Heart right ventricle (tissue), 16 donors: ENCODE measurements at regions not wholly inside any gene's neighbourhood (a gene's known extent, or its start where the extent isn't known, plus 50 kb on each side); places are given as distances from the start of the nearest gene placed in this dataset.

Experiments
- ATAC-seq, 8 donors: fragments of 200-7000 bp; cut with Tn5 transposase; one replicate each; pipeline ENCODE4 v1.9.1; 2020; ENCODE audit warnings: mild to moderate bottlenecking in 8 of 8, moderate library complexity in 8 of 8, moderate number of reproducible peaks in 1 of 8
- DNase-seq, 2 donors: peaks; one replicate each; pipeline ENCODE4 v3.0.0-alpha.2; 2020
- H3K27ac ChIP-seq, 10 donors: fragments of 200-600 bp; sonication (generic) in 2 of 10; one replicate each; pipeline versions ENCODE4 v1.5.0 to v1.8.0; 2020 to 2022; ENCODE audit warnings: mild to moderate bottlenecking in 3 of 10
- H3K27me3 ChIP-seq, 7 donors: fragments of 200-600 bp; one replicate each; pipeline ENCODE4 v1.8.0; 2021 to 2022; ENCODE audit warnings: mild to moderate bottlenecking in 2 of 7
- H3K36me3 ChIP-seq, 9 donors: fragments of 200-600 bp; sonication (generic) in 1 of 9; one replicate each; pipeline versions ENCODE4 v1.5.0 to v1.8.0; 2020 to 2022; ENCODE audit warnings: mild to moderate bottlenecking in 2 of 9
- H3K4me1 ChIP-seq, 9 donors: fragments of 200-600 bp; sonication (generic) in 1 of 9; one replicate each; pipeline versions ENCODE4 v1.5.0 to v1.8.0; 2020 to 2022; ENCODE audit warnings: mild to moderate bottlenecking in 4 of 9
- H3K4me3 ChIP-seq, 10 donors: fragments of 200-600 bp; sonication (generic) in 2 of 10; one replicate each; pipeline versions ENCODE4 v1.5.0 to v1.8.0; 2020 to 2022; ENCODE audit warnings: mild to moderate bottlenecking in 7 of 10, moderate library complexity in 2 of 10
- H3K9me3 ChIP-seq, 11 donors: fragments of 200-600 bp in 10 of 11; sonication (generic) in 2 of 11; one replicate each; pipeline versions ENCODE4 v1.5.0 to v1.8.0; 2013 to 2022; ENCODE audit warnings: mild to moderate bottlenecking in 2 of 11, control low read depth in 1 of 11, moderate library complexity in 1 of 11
- CTCF ChIP-seq, 9 donors: fragments of 200-600 bp; sonication (generic) in 2 of 9; IDR thresholded peaks; one replicate each; pipeline versions ENCODE4 v1.5.0 to v1.8.0; 2021 to 2022; ENCODE audit warnings: antibody characterized with exemption in 9 of 9, mild to moderate bottlenecking in 5 of 9, moderate library complexity in 1 of 9
- WGBS, 2 donors: extraction: QIAGEN DNeasy Blood & Tissue Kit; methylation state at CpG; one replicate each; pipeline ENCODE4 v1.1.7; 2013; ENCODE audit warnings: inconsistent platforms in 1 of 2; 5-methylcytosine and 5-hydroxymethylcytosine counted together
- intact Hi-C, 10 donors: fragments of 100-400 bp; cut with DNase I; formaldehyde crosslinking; loops; one replicate each; pipeline versions ENCODE4 v1.11.1 to v1.14.2; 2022
- donor health status: Arrhythmogenic right ventricular cardiomyopathy.
- donor health status: ischemic (EF 13 %, LVEDD 7.1; RV severe dilation, severe dysfunction).
- donor health status: healthy with polysubstance abuse.
- donor health status: DM: no; HTN: yes; CAD: no.
- donor health status: DM: no; HTN: no; CAD: no.
- donor health status: ischemic (EF 25% LVEDD 6.9; RV normal size, moderate dysfunction).
- donor health status: ischemic (EF 25% LVEDD 5.7; RV mildly dilated, moderate dysfunction).
- donor health status: healthy.
- donor health status: DM: yes; HTN: yes; CAD: no.
- donor health status: Ischemic cardiomyopathy.
- donor health status: ischemic (EF 35%, LVEDD 5.7; RV mildly dilated, moderate dysfunction).
- donor health status: nonischemic (EF 11% LVEDD 7.7; RV severe dilation, severe dysfunction).
- donor health status: DM: yes; HTN: yes; CAD: no.
- donor health status: PGD.
- donor health status: ischemic (EF 29% LVEDD 5.4; RV normal size, mild dysfunction).
- donor health status: nonischemic (EF 23%, LVEDD 6.1; RV moderate dilation, normal function).

DNA sequence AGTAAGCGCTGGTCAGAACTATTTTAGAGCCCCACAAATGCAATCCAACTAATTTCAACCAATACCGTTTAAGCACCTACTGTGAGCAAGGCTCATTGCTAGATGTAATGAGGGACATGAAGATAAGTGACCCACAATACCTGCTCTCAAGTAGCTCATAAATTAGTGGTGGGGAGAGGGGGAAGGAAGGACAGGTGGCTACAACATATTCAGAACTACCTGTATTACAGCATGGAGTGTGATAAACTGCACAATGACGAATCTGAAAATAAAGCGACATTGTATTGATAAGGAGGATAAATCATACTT, 311.6 kb upstream of the DIAPH2 start:
- H3K27ac ChIP-seq: no peak overlapping the region
- no peak for TF ChIP-seq CTCF (IDR thresholded peaks at IDR 0.05)
- intact Hi-C loops: loop anchor here in 1 of 10 donors (10.0 kb wide), 1 partner anchor 312 kb away; the partner anchor contains the start of gene DIAPH2
- H3K9me3 ChIP-seq: no peaks in the 10 kb centered on the region
- no peak overlapping the region for H3K4me3 ChIP-seq
- H3K27me3 ChIP-seq: peaks cover 0 to 3% (median 0%) of the 10 kb centered on the region in 7 donors
- 44 to 45% methylated on average over 4 of the region's 4 CpGs for WGBS, 2 donors
- ATAC-seq (no peak), DNase-seq (no peak)
- no peaks in the 10 kb centered on the region for H3K4me1 ChIP-seq
- H3K36me3 ChIP-seq: no peaks in the 10 kb centered on the region

DNA sequence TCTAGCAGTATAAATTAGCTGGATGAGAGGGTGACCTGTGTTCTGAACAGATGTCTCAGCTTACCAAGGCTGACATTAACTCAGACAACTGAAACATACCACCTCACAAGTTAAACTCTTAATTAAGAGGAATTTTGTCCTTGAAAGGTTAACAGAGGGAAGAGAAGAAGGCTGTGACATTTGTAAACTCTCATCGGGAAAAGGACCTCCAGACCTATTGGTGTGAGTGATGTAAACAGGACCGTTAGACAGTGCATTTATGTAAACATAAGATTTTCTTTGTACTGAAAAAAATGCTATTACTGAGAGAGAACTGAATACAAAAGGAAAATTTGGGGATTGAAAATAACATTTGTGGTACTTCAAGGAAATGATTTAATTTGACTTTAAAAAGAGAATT, 308.4 kb upstream of the DIAPH2 start:
- no peak overlapping the region for H3K27ac ChIP-seq
- 42 to 49% methylated on average over 2 of the region's 2 CpGs for WGBS, 2 donors

GRCh38 chrX:96379951-96380350, 304.7 kb upstream of the DIAPH2 start:
- H3K4me1 ChIP-seq: no peaks in the 10 kb centered on the region
- H3K36me3 ChIP-seq: no peaks in the 10 kb centered on the region
- ATAC-seq (no peak), DNase-seq (no peak)
- no peak overlapping the region for H3K27ac ChIP-seq
- 36 to 38% methylated on average over 1 of the region's 1 CpG for WGBS, 2 donors
- no peak overlapping the region for H3K4me3 ChIP-seq
- H3K27me3 ChIP-seq: no peaks in the 10 kb centered on the region
- no peak for TF ChIP-seq CTCF (IDR thresholded peaks at IDR 0.05)
- intact Hi-C loops: loop anchor here in 1 of 10 donors (10.0 kb wide), 1 partner anchor 305 kb away; the partner anchor contains the start of gene DIAPH2
- H3K9me3 ChIP-seq: no peaks in the 10 kb centered on the region

More for the DNA sequence above, 308.4 kb upstream of the DIAPH2 start:
- H3K4me3 ChIP-seq: no peak overlapping the region
- intact Hi-C loops: loop anchor here in 1 of 10 donors (10.0 kb wide), 1 partner anchor 309 kb away; the partner anchor contains the start of gene DIAPH2
- H3K36me3 ChIP-seq: no peaks in the 10 kb centered on the region
- no peaks in the 10 kb centered on the region for H3K4me1 ChIP-seq
- DNase-seq (no peak), ATAC-seq (no peak)
- no peaks in the 10 kb centered on the region for H3K9me3 ChIP-seq
- H3K27me3 ChIP-seq: no peaks in the 10 kb centered on the region
- no peak for TF ChIP-seq CTCF (IDR thresholded peaks at IDR 0.05)

GRCh38 chrX:96382018-96382417, 302.6 kb upstream of the DIAPH2 start:
- DNase-seq: no peak
- H3K36me3 ChIP-seq: no peaks in the 10 kb centered on the region
- H3K4me3 ChIP-seq: no peak overlapping the region
- no peak for TF ChIP-seq CTCF (IDR thresholded peaks at IDR 0.05)
- no peaks in the 10 kb centered on the region for H3K4me1 ChIP-seq
- intact Hi-C loops: no loop called here
- peaks cover 0 to 2% (median 0%) of the 10 kb centered on the region in 7 donors for H3K27me3 ChIP-seq
- H3K27ac ChIP-seq: no peak overlapping the region
- no peak for ATAC-seq
- no peaks in the 10 kb centered on the region for H3K9me3 ChIP-seq
